ENCODE measurements at regions not wholly inside any gene's neighbourhood (a gene's known extent, or its start where the extent isn't known, plus 50 kb on each side); places are given as distances from the start of the nearest gene placed in this dataset.

DNA sequence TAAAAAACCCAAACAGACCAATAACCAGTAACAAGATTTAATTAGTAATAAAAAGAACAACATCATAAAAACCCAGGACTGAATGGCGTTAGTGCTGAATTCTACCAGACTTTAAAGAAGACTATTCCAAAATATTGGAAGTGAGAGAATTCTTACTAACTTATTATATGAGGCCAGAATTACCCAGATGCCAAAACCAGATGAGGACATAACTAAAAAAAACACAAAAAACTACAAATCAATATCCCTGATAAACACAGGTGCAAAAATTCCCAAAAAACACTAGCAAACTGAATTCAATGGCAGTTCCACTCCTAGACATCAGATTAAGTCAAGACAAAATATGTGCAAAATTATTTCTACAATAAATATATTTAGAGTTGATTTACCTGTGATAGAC, 400.1 kb upstream of the PABPC4L start:
- TF ChIP-seq POLR2AphosphoS5 (IDR thresholded peaks at IDR 0.05; ENCODE audit: borderline replicate concordance, low read depth, low read length) (no peak), EZH2 (IDR thresholded peaks at IDR 0.05) (no peak), FOXP2 (optimal IDR thresholded peaks at IDR 0.05; ENCODE audit: control extremely low read depth, extremely low read length, insufficient read depth) (no peak)

Data from SK-N-MC (cell line).